Stimulated activated CD4-positive, alpha-beta T cell treated with anti-CD3 and anti-CD28 coated beads, Interleukin-15, amount 100 ng/mL, for 24 hours (primary cell): ENCODE measurements at regions not wholly inside any gene's neighbourhood (a gene's known extent, or its start where the extent isn't known, plus 50 kb on each side); places are given as distances from the start of the nearest gene placed in this dataset.

Source experiments
- DNase-seq: peaks from one replicate; pipeline ENCODE4 v3.0.0-alpha.2; 2020

GRCh38 chr4:84441758-84442377, 57.2 kb downstream of the NKX6-1 start:
- no peak for DNase-seq

- DNase-seq = no peak
These were observed 59.1 kb downstream of the NKX6-1 start for GRCh38 chr4:84439996-84440395.

DNA sequence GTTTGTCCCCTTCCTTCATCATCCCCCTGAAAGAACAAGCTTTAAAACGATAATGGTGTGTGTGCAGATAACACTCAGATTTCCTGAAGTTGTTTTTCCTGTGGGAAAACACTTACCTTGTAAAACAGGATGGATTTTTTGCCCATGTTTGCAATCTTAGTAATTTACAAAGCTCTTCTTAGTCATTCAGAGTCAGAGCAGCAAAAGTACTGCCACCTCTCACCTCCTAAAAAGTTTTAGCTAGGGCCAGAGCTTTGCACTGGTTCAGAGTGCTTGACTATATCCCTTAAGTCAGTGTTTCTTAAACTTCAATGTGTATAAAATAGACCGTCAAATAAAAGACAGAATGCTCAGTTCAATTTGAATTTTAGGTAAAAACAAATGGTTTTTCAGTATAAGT, 62.3 kb downstream of the NKX6-1 start:
- no peak for DNase-seq

GRCh38 chr4:84434344-84434743, 64.7 kb downstream of the NKX6-1 start:
- DNase-seq = no peak

- no peak for DNase-seq
These were observed 65.4 kb downstream of the NKX6-1 start for GRCh38 chr4:84433633-84434222.

DNA sequence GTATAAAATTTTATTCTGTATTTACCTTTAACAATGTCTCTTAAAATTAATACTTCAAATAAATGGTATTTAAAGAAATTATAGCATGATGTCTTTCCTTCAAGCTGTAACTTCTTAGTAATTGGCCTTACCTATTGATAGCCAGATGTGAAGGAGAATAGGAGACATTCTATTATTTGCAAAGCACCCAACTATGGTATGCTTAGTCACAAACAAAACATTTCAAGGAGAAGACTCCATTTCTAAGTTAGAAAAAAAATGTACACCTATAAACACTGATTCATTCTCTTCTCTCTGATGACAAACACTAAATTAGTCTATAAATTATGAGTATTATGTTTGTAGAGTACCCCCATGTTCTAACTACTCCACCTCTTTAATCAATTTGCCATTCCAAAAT, 66.4 kb downstream of the NKX6-1 start:
- DNase-seq = no peak

DNA sequence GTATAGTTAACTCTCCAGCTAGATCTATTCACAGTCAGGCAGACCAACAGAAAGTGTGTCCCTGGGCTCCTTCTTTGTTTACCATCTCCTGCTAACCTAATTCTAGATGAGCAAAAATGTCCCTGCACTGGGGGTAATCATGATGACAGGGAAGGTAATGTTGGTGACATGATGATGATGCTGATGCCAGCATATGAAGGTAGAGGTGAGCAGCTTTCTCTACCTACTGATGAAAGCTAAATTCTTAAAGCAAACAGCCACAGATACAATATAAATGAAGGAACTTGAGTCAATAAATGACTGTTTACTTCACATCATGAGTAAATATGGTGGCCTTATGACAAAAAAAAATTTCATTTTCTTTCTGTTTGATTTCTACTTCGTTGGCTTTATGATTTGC, 78.5 kb downstream of the NKX6-1 start:
- DNase-seq = no peak

GRCh38 chr4:84419201-84419600, 79.9 kb downstream of the NKX6-1 start:
- DNase-seq = no peak

- no peak for DNase-seq
These were observed 80.9 kb downstream of the NKX6-1 start for GRCh38 chr4:84417997-84418709.

GRCh38 chr4:84413976-84414375, 85.1 kb downstream of the NKX6-1 start:
- no peak for DNase-seq

DNA sequence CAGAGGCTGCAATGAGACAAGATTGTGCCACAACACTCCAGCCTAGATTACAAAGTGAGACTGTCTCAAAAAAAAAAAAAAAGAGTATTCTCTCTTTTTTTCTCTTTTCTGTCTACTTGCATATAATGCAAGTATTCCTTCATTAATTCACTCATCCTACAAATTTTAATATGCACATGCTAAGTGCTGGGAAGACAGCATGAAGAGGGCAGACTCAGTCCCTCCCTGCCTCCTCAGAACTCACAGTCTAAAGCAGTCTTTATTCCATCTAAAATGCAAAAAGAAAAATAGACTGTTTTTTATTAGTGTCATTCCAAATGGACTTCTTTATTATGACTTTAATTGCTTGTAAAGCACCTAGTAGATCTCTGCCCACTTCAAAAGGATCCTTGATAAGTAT, 85.6 kb downstream of the NKX6-1 start:
- no peak for DNase-seq

GRCh38 chr4:84412062-84412461, 87.0 kb downstream of the NKX6-1 start:
- DNase-seq = no peak

DNA sequence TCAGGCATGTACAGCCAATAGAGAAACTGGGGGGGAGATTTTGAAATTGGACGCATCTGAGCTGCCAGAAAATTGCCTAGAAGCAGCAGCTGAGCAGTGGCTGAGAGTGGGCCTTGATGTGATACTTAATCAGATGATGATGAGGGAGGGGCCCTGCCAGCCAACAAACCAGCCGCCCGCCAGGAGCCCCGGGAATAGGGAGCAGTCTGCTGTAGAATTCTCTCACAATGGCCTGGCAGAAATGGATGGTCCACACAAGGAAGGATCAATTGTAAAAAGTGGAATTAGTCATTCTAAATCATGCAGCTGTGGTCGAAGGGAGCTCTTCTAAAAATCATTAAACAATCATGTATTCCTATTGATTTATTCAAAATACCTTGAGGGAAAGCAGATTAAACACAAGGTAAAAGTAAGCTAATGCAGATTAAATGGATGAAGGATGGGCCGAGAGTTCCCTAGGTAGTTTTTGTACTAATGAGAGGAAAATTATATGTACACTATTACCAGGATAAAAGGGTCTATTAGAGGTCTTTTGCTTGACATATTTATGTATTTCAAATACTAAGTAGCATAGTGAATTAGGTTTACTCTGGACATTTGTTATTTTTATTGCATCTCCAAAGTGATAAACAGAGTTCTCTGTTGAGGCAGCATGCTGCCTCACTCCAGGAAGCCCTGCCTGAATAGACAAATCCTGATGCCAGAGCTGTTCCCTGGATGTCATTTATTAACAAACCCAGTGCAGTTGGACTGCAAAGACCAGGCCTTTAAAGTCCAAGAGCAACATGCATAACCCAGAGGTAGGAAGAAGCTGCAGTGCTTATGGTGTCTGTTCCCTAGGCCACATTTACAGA, 91.3 kb downstream of the NKX6-1 start:
- DNase-seq = no peak

DNA sequence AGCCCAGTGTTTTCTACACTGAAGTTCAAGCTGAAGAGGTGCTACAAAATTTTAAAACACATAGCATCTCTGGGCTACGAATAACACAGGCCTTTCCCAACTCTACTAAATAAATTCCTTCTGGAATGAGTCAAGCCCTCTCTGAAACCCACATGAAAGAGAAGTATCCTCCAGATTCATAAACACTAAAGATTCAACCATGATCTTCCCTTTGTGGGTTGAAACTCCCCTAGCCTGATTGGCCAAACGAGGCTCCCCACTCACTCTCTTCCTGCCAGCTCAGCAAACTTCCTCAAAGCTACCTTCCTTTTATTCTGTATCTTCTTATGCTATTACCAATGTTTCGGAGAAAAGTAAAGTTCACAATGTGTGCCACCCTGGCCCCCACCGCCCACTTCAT, 95.4 kb downstream of the NKX6-1 start:
- no peak for DNase-seq

GRCh38 chr4:84401701-84402306, 97.3 kb downstream of the NKX6-1 start:
- DNase-seq = no peak

GRCh38 chr4:84394386-84394785, 104.7 kb downstream of the NKX6-1 start:
- no peak for DNase-seq

DNA sequence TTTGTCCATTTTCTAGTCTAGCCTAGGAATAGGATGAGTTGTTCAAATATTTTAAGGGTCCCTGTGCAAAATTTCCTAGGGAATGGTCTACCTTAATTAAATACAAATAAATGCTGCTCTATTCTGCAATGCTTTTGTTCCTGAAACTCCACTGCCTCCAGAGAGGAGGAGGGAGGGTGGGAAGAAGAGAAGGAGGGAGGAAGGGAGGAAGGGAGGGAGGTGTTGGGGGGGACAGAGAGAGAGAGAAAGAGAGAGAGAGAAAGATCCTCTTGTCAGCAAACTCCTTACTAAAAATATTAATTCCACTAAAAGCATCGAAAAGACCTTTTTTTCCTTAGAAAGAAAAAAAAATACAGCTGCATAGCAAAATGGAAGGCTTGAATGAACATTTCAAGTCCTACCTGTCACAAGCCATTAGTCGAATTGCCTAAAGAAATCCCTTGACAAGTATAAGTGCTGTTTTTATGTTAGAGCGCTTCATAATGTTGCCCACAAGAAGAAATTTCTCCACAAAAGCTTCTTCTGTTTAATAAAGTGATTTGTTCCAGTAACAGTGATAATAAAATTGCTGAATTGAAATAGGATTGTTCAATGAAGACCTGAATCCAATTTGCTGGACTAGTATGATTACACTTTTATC, 106.0 kb downstream of the NKX6-1 start:
- no peak for DNase-seq

DNA sequence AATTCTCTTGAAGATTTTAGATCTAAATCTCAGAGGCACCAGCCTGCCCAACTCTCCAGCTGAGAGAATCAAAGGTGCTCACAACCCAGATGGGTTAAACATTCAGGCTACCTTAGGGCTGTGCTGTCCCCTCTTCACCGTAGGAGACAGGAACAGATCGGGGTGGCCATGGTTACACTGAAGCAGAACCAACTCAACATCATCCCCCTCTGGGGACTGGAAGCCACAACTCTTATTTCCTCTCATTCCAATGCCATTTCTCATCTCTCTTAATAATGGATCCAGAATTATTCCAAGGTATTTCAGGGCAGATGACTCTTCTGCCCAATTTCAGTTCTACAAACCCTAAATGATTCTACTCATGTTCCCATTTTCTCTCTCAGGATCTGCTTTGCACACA, 109.7 kb downstream of the NKX6-1 start:
- DNase-seq = no peak

GRCh38 chr4:84385203-84385602, 113.9 kb downstream of the NKX6-1 start:
- DNase-seq = no peak

DNA sequence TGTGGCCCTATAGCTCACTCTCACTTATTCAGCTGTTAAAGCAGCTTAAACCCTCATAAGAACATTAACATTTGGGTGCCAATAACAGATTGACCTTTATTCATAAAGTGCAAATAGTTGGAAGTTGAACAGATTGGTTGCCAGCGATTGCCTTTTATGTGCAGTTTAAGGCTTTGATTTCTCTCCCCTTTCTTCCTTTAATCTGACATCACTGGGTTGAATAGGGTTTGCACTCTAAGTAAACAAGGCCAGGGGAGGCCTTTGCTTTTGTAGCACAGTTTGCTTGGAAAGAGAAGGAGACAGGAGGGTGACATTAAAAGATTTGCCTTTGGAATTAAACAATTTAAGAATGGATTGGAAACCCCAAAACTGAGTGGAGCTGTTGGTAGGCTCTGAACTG, 114.3 kb downstream of the NKX6-1 start:
- DNase-seq = no peak

GRCh38 chr4:84381759-84382158, 117.3 kb downstream of the NKX6-1 start:
- DNase-seq = no peak

DNA sequence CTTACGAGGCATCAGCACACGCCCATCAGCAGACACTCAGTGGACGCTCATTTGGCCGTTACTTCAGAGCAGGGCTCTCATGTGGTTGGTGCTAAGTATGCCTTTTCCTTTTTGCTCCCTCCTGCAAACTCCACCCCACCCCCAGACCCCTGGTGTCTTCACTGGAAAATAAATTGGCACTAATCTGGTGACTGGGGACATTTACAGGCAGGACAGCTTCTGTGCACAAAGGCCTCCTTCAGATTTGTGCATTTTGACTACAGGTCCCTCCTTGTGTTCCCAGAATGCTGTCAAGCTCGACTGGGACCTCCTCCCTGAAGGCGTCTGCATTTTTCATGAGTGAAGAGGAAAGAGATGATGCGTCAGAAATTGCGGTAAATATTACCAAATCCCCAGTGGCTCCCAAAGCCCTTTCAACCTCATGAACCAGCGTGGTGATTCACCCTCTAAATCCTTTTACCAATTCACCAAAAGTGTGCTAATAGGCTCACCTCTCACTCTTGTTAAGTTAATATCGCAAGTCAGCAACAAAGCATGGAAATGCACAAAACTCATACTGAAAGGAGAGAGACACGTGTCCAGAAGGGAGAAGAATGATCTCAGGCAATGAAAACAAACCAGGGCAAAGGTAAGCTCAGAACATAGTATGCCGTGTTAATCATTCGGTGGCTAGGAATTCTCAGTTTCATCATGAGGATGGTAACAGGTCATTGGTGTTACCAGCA, 119.0 kb downstream of the NKX6-1 start:
- no peak for DNase-seq
